ENCODE measurements at regions not wholly inside any gene's neighbourhood (a gene's known extent, or its start where the extent isn't known, plus 50 kb on each side); places are given as distances from the start of the nearest gene placed in this dataset.
A peak's percentile ranks its signal among the peaks of the same experiment; 100 is the strongest.

DNA sequence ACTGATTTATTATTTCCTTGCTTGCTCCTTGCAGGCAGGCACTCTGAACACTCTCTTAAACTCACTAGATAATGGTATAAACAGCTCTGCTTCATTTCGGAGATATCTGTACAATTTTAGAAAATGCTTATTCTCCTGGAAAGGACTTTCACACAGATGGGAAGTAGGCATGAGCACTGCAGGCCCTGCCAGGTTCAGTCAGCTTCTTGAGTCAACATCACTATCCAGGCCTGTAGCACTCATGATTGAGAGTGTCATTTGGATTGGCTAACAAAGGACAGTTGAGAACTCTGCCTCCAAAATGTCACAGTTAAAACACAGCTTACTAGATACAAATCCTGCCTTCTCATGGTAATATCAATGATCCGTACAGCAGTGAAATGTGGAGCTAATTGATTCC is 181.9 kb downstream of the CYYR1 start:
- H3K4me1 ChIP-seq (ENCODE audit: control insufficient read depth, insufficient read depth, low read length) = no peaks in the 10 kb centered on the region
- no peaks in the 10 kb centered on the region for H3K27me3 ChIP-seq (ENCODE audit: control insufficient read depth, insufficient read depth, low read length)
- peaks cover 3% of the 10 kb centered on the region for H3K9me3 ChIP-seq (ENCODE audit: control insufficient read depth, insufficient read depth, low read length)
- H3K27ac ChIP-seq (ENCODE audit: low read depth, low read length) = no peak overlapping the region
- H3K4me3 ChIP-seq (ENCODE audit: low read depth, low read length) = no peak overlapping the region
- no peaks in the 10 kb centered on the region for H3K36me3 ChIP-seq (ENCODE audit: control insufficient read depth, insufficient read depth, low read length)
- DNase-seq (ENCODE audit: low read depth in 4 of 6, low spot score in 6 of 6) = peak in 2 of 6 donors; percentile 11 to 55
- WGBS (ENCODE audit: insufficient coverage) = 100% methylated on average over 1 of the region's 2 CpGs

GRCh38 chr21:26389971-26390641 is 183.0 kb downstream of the CYYR1 start:
- no peak for DNase-seq (ENCODE audit: low read depth in 4 of 6, low spot score in 6 of 6)

GRCh38 chr21:26388731-26389231 is 184.3 kb downstream of the CYYR1 start:
- no peak overlapping the region for H3K4me3 ChIP-seq (ENCODE audit: low read depth, low read length)
- WGBS (ENCODE audit: insufficient coverage) = no CpG with 5 or more reads among the region's 1 CpG
- DNase-seq (ENCODE audit: low read depth in 4 of 6, low spot score in 6 of 6) = peak in 1 of 6 donors; percentile 12
- H3K27me3 ChIP-seq (ENCODE audit: control insufficient read depth, insufficient read depth, low read length) = no peaks in the 10 kb centered on the region
- H3K4me1 ChIP-seq (ENCODE audit: control insufficient read depth, insufficient read depth, low read length) = no peaks in the 10 kb centered on the region
- no peaks in the 10 kb centered on the region for H3K36me3 ChIP-seq (ENCODE audit: control insufficient read depth, insufficient read depth, low read length)
- H3K27ac ChIP-seq (ENCODE audit: low read depth, low read length) = no peak overlapping the region
- H3K9me3 ChIP-seq (ENCODE audit: control insufficient read depth, insufficient read depth, low read length) = peaks cover 3% of the 10 kb centered on the region

More at GRCh38 chr21:26389971-26390641, 183.0 kb downstream of the CYYR1 start:
- H3K9me3 ChIP-seq (ENCODE audit: control insufficient read depth, insufficient read depth, low read length) = peaks cover 3% of the 10 kb centered on the region
- H3K36me3 ChIP-seq (ENCODE audit: control insufficient read depth, insufficient read depth, low read length) = no peaks in the 10 kb centered on the region
- no peaks in the 10 kb centered on the region for H3K27me3 ChIP-seq (ENCODE audit: control insufficient read depth, insufficient read depth, low read length)
- 75% methylated on average over 1 of the region's 6 CpGs for WGBS (ENCODE audit: insufficient coverage)
- no peak overlapping the region for H3K4me3 ChIP-seq (ENCODE audit: low read depth, low read length)
- no peaks in the 10 kb centered on the region for H3K4me1 ChIP-seq (ENCODE audit: control insufficient read depth, insufficient read depth, low read length)
- H3K27ac ChIP-seq (ENCODE audit: low read depth, low read length) = no peak overlapping the region

- WGBS (ENCODE audit: insufficient coverage) = 80% methylated on average over 1 of the region's 3 CpGs
- Histone ChIP-seq H3K36me3 (ENCODE audit: control insufficient read depth, insufficient read depth, low read length) (no peaks in the 10 kb centered on the region), H3K4me1 (ENCODE audit: control insufficient read depth, insufficient read depth, low read length) (no peaks in the 10 kb centered on the region), H3K4me3 (ENCODE audit: low read depth, low read length) (no peak overlapping the region), H3K27me3 (ENCODE audit: control insufficient read depth, insufficient read depth, low read length) (no peaks in the 10 kb centered on the region), H3K9me3 (ENCODE audit: control insufficient read depth, insufficient read depth, low read length) (peaks cover 3% of the 10 kb centered on the region), H3K27ac (ENCODE audit: low read depth, low read length) (no peak overlapping the region)
- DNase-seq (ENCODE audit: low read depth in 4 of 6, low spot score in 6 of 6) = no peak
Observed at GRCh38 chr21:26385721-26386120, 187.4 kb downstream of the CYYR1 start.

- Histone ChIP-seq H3K27me3 (ENCODE audit: control insufficient read depth, insufficient read depth, low read length) (no peaks in the 10 kb centered on the region), H3K27ac (ENCODE audit: low read depth, low read length) (no peak overlapping the region), H3K4me1 (ENCODE audit: control insufficient read depth, insufficient read depth, low read length) (no peaks in the 10 kb centered on the region), H3K4me3 (ENCODE audit: low read depth, low read length) (no peak overlapping the region), H3K36me3 (ENCODE audit: control insufficient read depth, insufficient read depth, low read length) (no peaks in the 10 kb centered on the region), H3K9me3 (ENCODE audit: control insufficient read depth, insufficient read depth, low read length) (no peaks in the 10 kb centered on the region)
- DNase-seq (ENCODE audit: low read depth in 4 of 6, low spot score in 6 of 6) = no peak
Observed at GRCh38 chr21:26379561-26379960, 193.5 kb downstream of the CYYR1 start.

DNA sequence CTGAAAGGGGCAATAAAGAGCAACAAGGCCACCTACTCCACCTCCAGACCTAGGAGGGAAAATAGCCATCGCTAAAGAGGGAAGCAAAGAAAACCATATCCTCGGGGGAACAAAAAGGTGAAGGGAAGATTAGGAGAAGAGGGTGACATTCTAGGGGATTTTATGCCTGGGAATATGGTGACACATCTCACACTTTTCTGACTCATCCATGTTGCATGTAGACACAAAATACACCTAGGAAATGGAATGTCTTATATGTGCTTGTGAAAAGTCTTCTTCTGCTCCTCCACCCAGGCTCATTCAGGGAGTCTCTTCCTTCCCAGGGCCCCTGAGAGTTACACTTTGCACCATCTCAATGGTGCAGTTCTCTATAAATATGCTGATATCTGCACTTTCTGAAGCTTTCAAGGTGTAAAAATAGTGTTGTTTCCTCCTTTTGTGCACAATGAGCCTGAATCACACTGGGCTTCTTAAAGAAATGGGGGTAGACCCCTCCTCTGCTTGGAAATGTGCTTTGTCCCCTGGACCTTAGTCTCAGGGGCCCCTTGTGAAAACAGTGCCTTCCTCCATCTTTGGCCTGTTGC is 195.9 kb downstream of the CYYR1 start:
- no peaks in the 10 kb centered on the region for H3K4me1 ChIP-seq (ENCODE audit: control insufficient read depth, insufficient read depth, low read length)
- H3K4me3 ChIP-seq (ENCODE audit: low read depth, low read length) = no peak overlapping the region
- H3K27me3 ChIP-seq (ENCODE audit: control insufficient read depth, insufficient read depth, low read length) = no peaks in the 10 kb centered on the region
- no peak for DNase-seq (ENCODE audit: low read depth in 4 of 6, low spot score in 6 of 6)
- no peaks in the 10 kb centered on the region for H3K9me3 ChIP-seq (ENCODE audit: control insufficient read depth, insufficient read depth, low read length)
- no peaks in the 10 kb centered on the region for H3K36me3 ChIP-seq (ENCODE audit: control insufficient read depth, insufficient read depth, low read length)
- H3K27ac ChIP-seq (ENCODE audit: low read depth, low read length) = no peak overlapping the region
- no CpG with 5 or more reads among the region's 2 CpGs for WGBS (ENCODE audit: insufficient coverage)

GRCh38 chr21:26374817-26375216 is 198.3 kb downstream of the CYYR1 start:
- WGBS (ENCODE audit: insufficient coverage) = no CpG with 5 or more reads among the region's 2 CpGs
- no peaks in the 10 kb centered on the region for H3K36me3 ChIP-seq (ENCODE audit: control insufficient read depth, insufficient read depth, low read length)
- H3K9me3 ChIP-seq (ENCODE audit: control insufficient read depth, insufficient read depth, low read length) = no peaks in the 10 kb centered on the region
- peak in 1 of 6 donors; percentile 45 for DNase-seq (ENCODE audit: low read depth in 4 of 6, low spot score in 6 of 6)
- no peak overlapping the region for H3K27ac ChIP-seq (ENCODE audit: low read depth, low read length)
- no peaks in the 10 kb centered on the region for H3K27me3 ChIP-seq (ENCODE audit: control insufficient read depth, insufficient read depth, low read length)
- no peaks in the 10 kb centered on the region for H3K4me1 ChIP-seq (ENCODE audit: control insufficient read depth, insufficient read depth, low read length)
- no peak overlapping the region for H3K4me3 ChIP-seq (ENCODE audit: low read depth, low read length)

GRCh38 chr21:26368591-26369320 is 198.2 kb upstream of the APP start:
- WGBS (ENCODE audit: insufficient coverage) = no CpG with 5 or more reads among the region's 3 CpGs
- no peak overlapping the region for H3K27ac ChIP-seq (ENCODE audit: low read depth, low read length)
- H3K27me3 ChIP-seq (ENCODE audit: control insufficient read depth, insufficient read depth, low read length) = no peaks in the 10 kb centered on the region
- H3K9me3 ChIP-seq (ENCODE audit: control insufficient read depth, insufficient read depth, low read length) = peaks cover 2% of the 10 kb centered on the region
- no peaks in the 10 kb centered on the region for H3K36me3 ChIP-seq (ENCODE audit: control insufficient read depth, insufficient read depth, low read length)
- DNase-seq (ENCODE audit: low read depth in 4 of 6, low spot score in 6 of 6) = peak in 1 of 6 donors; percentile 67
- no peak overlapping the region for H3K4me3 ChIP-seq (ENCODE audit: low read depth, low read length)
- H3K4me1 ChIP-seq (ENCODE audit: control insufficient read depth, insufficient read depth, low read length) = no peaks in the 10 kb centered on the region

DNA sequence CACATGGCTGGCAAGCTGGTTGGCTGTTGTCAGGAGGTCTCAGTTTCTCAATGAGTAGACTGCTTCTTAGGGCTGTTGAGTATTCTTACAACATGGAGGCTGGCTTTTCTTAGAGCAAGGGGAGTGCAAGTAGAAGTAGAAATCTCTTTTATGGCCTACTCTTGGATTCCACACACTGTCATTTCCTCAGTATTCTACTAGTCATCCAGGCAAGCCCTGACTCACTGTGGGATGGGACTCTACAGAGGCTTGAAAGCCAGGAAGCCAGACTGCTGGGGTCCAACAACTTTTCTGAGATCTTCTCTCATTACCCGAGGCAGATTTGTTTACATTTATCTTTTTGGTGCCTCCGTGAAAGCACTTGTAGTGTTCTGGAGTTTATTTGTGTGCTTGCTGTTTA is 196.2 kb upstream of the APP start:
- Histone ChIP-seq H3K4me3 (ENCODE audit: low read depth, low read length) (no peak overlapping the region), H3K27me3 (ENCODE audit: control insufficient read depth, insufficient read depth, low read length) (no peaks in the 10 kb centered on the region), H3K36me3 (ENCODE audit: control insufficient read depth, insufficient read depth, low read length) (no peaks in the 10 kb centered on the region), H3K4me1 (ENCODE audit: control insufficient read depth, insufficient read depth, low read length) (no peaks in the 10 kb centered on the region), H3K9me3 (ENCODE audit: control insufficient read depth, insufficient read depth, low read length) (peaks cover 2% of the 10 kb centered on the region), H3K27ac (ENCODE audit: low read depth, low read length) (no peak overlapping the region)
- WGBS (ENCODE audit: insufficient coverage) = no CpG with 5 or more reads among the region's 2 CpGs
- no peak for DNase-seq (ENCODE audit: low read depth in 4 of 6, low spot score in 6 of 6)
